A549 (cell line): ENCODE measurements at regions not wholly inside any gene's neighbourhood (a gene's known extent, or its start where the extent isn't known, plus 50 kb on each side); places are given as distances from the start of the nearest gene placed in this dataset.
A peak's percentile ranks its signal among the peaks of the same experiment; 100 is the strongest.

Experiments used
- ATAC-seq, 2 experiments: fragments of 200-7000 bp in 1 of 2; fragments of >200 bp in 1 of 2; cut with Nextera tagmentation in 1 of 2; cut with Tn5 transposase in 1 of 2; 3 replicates each; pipeline versions ENCODE4 v1.8.0 to v1.9.1; 2018 to 2020; ENCODE audit warnings: mild to moderate bottlenecking in 1 of 2, moderate library complexity in 1 of 2
- CTCF ChIA-PET: fragments of 300-600 bp; sonication (Branson Sonifier 250); formaldehyde crosslinking; extraction: SDS; loops from one replicate; lab custom pipeline; 2021; ENCODE audit warnings: antibody characterized with exemption, inconsistent platforms; lab: Yijun Ruan, JAX
- POLR2A ChIA-PET: fragments of 350-600 bp; formaldehyde crosslinking; extraction: SDS; loops from one replicate; lab custom pipeline; 2021; ENCODE audit warnings: antibody characterized with exemption, inconsistent platforms; lab: Yijun Ruan, JAX
- DNase-seq, 2 experiments: peaks; one replicate each; pipeline versions ENCODE4 v3.0.0 to v3.0.0-alpha.2; 2011 to 2016; ENCODE audit warnings: low read depth in 1 of 2, low spot score in 1 of 2
- FAIRE-seq: peaks from 2 replicates; lab custom pipeline; 2011; peaks lifted over from hg19 to GRCh38; lab: Jason Lieb, UNC
- H3K27ac ChIP-seq, 2 experiments: fragments of >200 bp; sonication (Bioruptor Twin); formaldehyde crosslinking; 3 replicates each; pipeline ENCODE4 v1.5.1; 2016 to 2017
- H3K4me1 ChIP-seq: fragments of >200 bp; sonication (Bioruptor Twin); formaldehyde crosslinking; 3 replicates; pipeline ENCODE4 v1.6.1; 2016
- H3K4me2 ChIP-seq: fragments of >200 bp; sonication (Bioruptor Twin); formaldehyde crosslinking; 3 replicates; pipeline ENCODE4 v1.6.1; 2016
- H3K4me3 ChIP-seq: fragments of >200 bp; sonication (Bioruptor Twin); formaldehyde crosslinking; 3 replicates; pipeline ENCODE4 v1.5.1; 2016
- H3K9me3 ChIP-seq: fragments of >200 bp; sonication (Bioruptor Twin); formaldehyde crosslinking; 3 replicates; pipeline ENCODE4 v1.6.1; 2016
- BHLHE40 ChIP-seq: IDR thresholded peaks from 2 replicates; pipeline ENCODE4 v1.6.1; 2012; ENCODE audit warnings: low read depth, low read length, inconsistent platforms
- CBX2 ChIP-seq: fragments of 200-600 bp; sonication (generic); IDR thresholded peaks from 2 replicates; pipeline ENCODE4 v1.6.1; 2016; ENCODE audit warnings: low read depth, mild to moderate bottlenecking, borderline replicate concordance
- CEBPB ChIP-seq, 2 experiments: fragments of >200 bp in 1 of 2; sonication (Bioruptor Twin) in 1 of 2; formaldehyde crosslinking in 1 of 2; IDR thresholded peaks; 2 replicates each; pipeline ENCODE4 v1.6.1; 2012 to 2016
- CHD2 ChIP-seq: fragments of 150-350 bp; IDR thresholded peaks from 2 replicates; pipeline ENCODE4 v1.6.1; 2014; ENCODE audit warnings: low read length; ENCODE audit not compliant: partially characterized antibody
- CHD4 ChIP-seq: fragments of 200-600 bp; sonication (generic); IDR thresholded peaks from 2 replicates; pipeline ENCODE4 v1.6.1; 2016; ENCODE audit warnings: antibody characterized with exemption, mild to moderate bottlenecking, borderline replicate concordance
- CTCF ChIP-seq: fragments of >200 bp; sonication (Bioruptor Twin); formaldehyde crosslinking; IDR thresholded peaks from 3 replicates; pipeline ENCODE4 v1.5.1; 2016
- EHF ChIP-seq: fragments of 250-450 bp; sonication (Bioruptor Pico); IDR thresholded peaks from 2 replicates; pipeline ENCODE4 v1.5.0; 2020; ENCODE audit warnings: mild to moderate bottlenecking
- ELK1 ChIP-seq: fragments of 150-350 bp; IDR thresholded peaks from 2 replicates; pipeline ENCODE4 v1.6.1; 2014; ENCODE audit warnings: low read depth, mild to moderate bottlenecking, low read length
- ESRRA ChIP-seq: fragments of 150-350 bp; IDR thresholded peaks from 2 replicates; pipeline ENCODE4 v1.6.1; 2014; ENCODE audit warnings: mild to moderate bottlenecking, low read length, borderline replicate concordance
- FOSB ChIP-seq: fragments of 250-450 bp; sonication (Bioruptor Pico); IDR thresholded peaks from 2 replicates; pipeline ENCODE4 v1.5.0; 2020; ENCODE audit warnings: mild to moderate bottlenecking, moderate library complexity
- HOXB5 ChIP-seq: fragments of 250-450 bp; sonication (Bioruptor Pico); IDR thresholded peaks from 2 replicates; pipeline ENCODE4 v1.5.0; 2020; ENCODE audit warnings: mild to moderate bottlenecking, moderate library complexity
- JUNB ChIP-seq: fragments of >200 bp; sonication (Bioruptor Twin); formaldehyde crosslinking; IDR thresholded peaks from 2 replicates; pipeline ENCODE4 v1.6.1; 2016
- NFE2L2 ChIP-seq: fragments of 150-350 bp; conservative IDR thresholded peaks from 2 replicates; pipeline ENCODE4 v1.6.1; 2014; ENCODE audit warnings: low read length
- NR3C1 ChIP-seq: fragments of >200 bp; sonication (Bioruptor Twin); formaldehyde crosslinking; IDR thresholded peaks from 3 replicates; pipeline ENCODE4 v1.6.1; 2017
- PBX3 ChIP-seq: IDR thresholded peaks from 2 replicates; pipeline ENCODE4 v1.6.1; 2012
- PHF8 ChIP-seq: fragments of 200-600 bp; sonication (generic); IDR thresholded peaks from 2 replicates; pipeline ENCODE4 v1.6.1; 2016; ENCODE audit warnings: low read depth, mild to moderate bottlenecking, antibody characterized with exemption, moderate library complexity, borderline replicate concordance
- POLR2A ChIP-seq: IDR thresholded peaks from 2 replicates; pipeline ENCODE4 v1.6.1; 2012; ENCODE audit warnings: mild to moderate bottlenecking, low read length
- RARB ChIP-seq: fragments of 250-450 bp; sonication (Bioruptor Pico); IDR thresholded peaks from 2 replicates; pipeline ENCODE4 v1.8.0; 2021; ENCODE audit warnings: mild to moderate bottlenecking, moderate library complexity
- RCOR1 ChIP-seq: fragments of 150-350 bp; IDR thresholded peaks from 2 replicates; pipeline ENCODE4 v1.6.1; 2014; ENCODE audit warnings: antibody characterized with exemption, low read length, low read depth
- RFX5 ChIP-seq: fragments of 450-650 bp; IDR thresholded peaks from 2 replicates; pipeline ENCODE4 v1.7.1; 2014; ENCODE audit warnings: antibody characterized with exemption, mild to moderate bottlenecking, moderate library complexity
- SMC3 ChIP-seq: fragments of >200 bp; sonication (Bioruptor Twin); formaldehyde crosslinking; IDR thresholded peaks from 3 replicates; pipeline ENCODE4 v1.6.1; 2018; ENCODE audit warnings: inconsistent platforms
- SREBF2 ChIP-seq: fragments of 450-650 bp; IDR thresholded peaks from 2 replicates; pipeline ENCODE4 v1.6.1; 2014; ENCODE audit warnings: mild to moderate bottlenecking, moderate library complexity
- USF2 ChIP-seq: fragments of 450-650 bp; IDR thresholded peaks from 2 replicates; pipeline ENCODE4 v1.6.1; 2014; ENCODE audit warnings: antibody characterized with exemption
- ZC3H11A ChIP-seq: fragments of 450-650 bp; IDR thresholded peaks from 2 replicates; pipeline ENCODE4 v1.6.1; 2014; ENCODE audit warnings: antibody characterized with exemption, mild to moderate bottlenecking
- ZNF302 ChIP-seq: fragments of 250-450 bp; sonication (Bioruptor Pico); IDR thresholded peaks from 2 replicates; pipeline ENCODE4 v1.9.0; 2021; ENCODE audit warnings: inconsistent platforms, mild to moderate bottlenecking, moderate library complexity
- WGBS: methylation state at CpG from one replicate; pipeline ENCODE4 v1.1.6; 2017; ENCODE audit errors: missing lambda C conversion rate; 5-methylcytosine and 5-hydroxymethylcytosine counted together

- TF ChIP-seq NFE2L2 (no peak), PHF8 (no peak), SMC3 (no peak), CHD4 (no peak), ZNF302 (no peak), PBX3 (no peak)
These were observed 355.4 kb upstream of the FAR2 start (continued) for GRCh38 chr12:28793581-28794151.

GRCh38 chr12:28794211-28794610, 354.9 kb upstream of the FAR2 start:
- no peak for FAIRE-seq

GRCh38 chr12:28794786-28795185, 354.3 kb upstream of the FAR2 start:
- Histone ChIP-seq H3K4me2 (peak overlapping the region; percentile 20; the same call in 1 of the 3 replicates), H3K27ac (peak overlapping the region; percentile 13 to 74; a peak in 4 of 6 replicates)

More at GRCh38 chr12:28794211-28794610, 354.9 kb upstream of the FAR2 start:
- ATAC-seq: no peak
- POLR2A ChIA-PET: no interaction called here
- Histone ChIP-seq H3K27ac (peak overlapping the region in 1 of 2 experiments; percentile 74; a peak in 3 of 6 replicates), H3K4me2 (no peak overlapping the region), H3K4me1 (peaks cover 10% of the 10 kb centered on the region; the same call in 1 of the 3 replicates), H3K9me3 (peaks cover 5% of the 10 kb centered on the region; the same call in 1 of the 3 replicates), H3K4me3 (no peak overlapping the region)
- DNase-seq: no peak
- 84% methylated on average over 5 of the region's 5 CpGs for WGBS
- CTCF ChIA-PET: no interaction called here
- no peak for TF ChIP-seq SREBF2
- no peak for TF ChIP-seq ELK1
- no peak for TF ChIP-seq CBX2
- no peak for TF ChIP-seq CTCF
- no peak for TF ChIP-seq JUNB
- TF ChIP-seq HOXB5 (CRISPR knock-in tag): no peak
- no peak for TF ChIP-seq ZC3H11A
- TF ChIP-seq RFX5: no peak
- no peak for TF ChIP-seq ESRRA
- no peak for TF ChIP-seq USF2
- TF ChIP-seq FOSB (CRISPR knock-in tag): no peak
- no peak for TF ChIP-seq BHLHE40
- no peak for TF ChIP-seq RCOR1
- no peak for TF ChIP-seq NR3C1

More at GRCh38 chr12:28794786-28795185, 354.3 kb upstream of the FAR2 start:
- ChIA-PET CTCF (no interaction called here), POLR2A (no interaction called here)
- H3K4me1 ChIP-seq: peaks cover 10% of the 10 kb centered on the region; the same call in 1 of the 3 replicates
- 72% methylated on average over 4 of the region's 4 CpGs for WGBS
- ATAC-seq (no peak), DNase-seq (no peak), FAIRE-seq (no peak)
- H3K9me3 ChIP-seq: peaks cover 5% of the 10 kb centered on the region; the same call in 1 of the 3 replicates
- no peak for TF ChIP-seq JUNB
- TF ChIP-seq SREBF2: no peak
- no peak for TF ChIP-seq CHD2
- no peak for TF ChIP-seq POLR2A
- TF ChIP-seq CBX2: no peak
- no peak for TF ChIP-seq RARB (CRISPR knock-in tag)
- no peak for TF ChIP-seq EHF (CRISPR knock-in tag)
- TF ChIP-seq CEBPB (IDR thresholded peaks at IDR 0.05): no peak
- no peak for TF ChIP-seq CHD4
- H3K4me3 ChIP-seq: no peak overlapping the region
